ENCODE measurements at regions not wholly inside any gene's neighbourhood (a gene's known extent, or its start where the extent isn't known, plus 50 kb on each side); places are given as distances from the start of the nearest gene placed in this dataset.

- Histone ChIP-seq H3K4me3 (replicated peaks in 1 of 3) (no peak overlapping the region), H3K27me3 (no peaks in the 10 kb centered on the region), H3K27ac (no peak overlapping the region), H3K9me3 (no peaks in the 10 kb centered on the region), H3K36me3 (no peaks in the 10 kb centered on the region), H3K4me1 (peaks cover 0 to 4% of the 10 kb centered on the region in 2 donors)
- TF ChIP-seq CTCF (IDR thresholded peaks at IDR 0.05) (no peak), POLR2A (IDR thresholded peaks at IDR 0.05) (no peak)
- DNase-seq, result no peak
- intact Hi-C loops (cut with DNase I), result no loop called here
Measured at GRCh38 chr5:118257066-118257465, 731.3 kb downstream of the DTWD2 start.

- intact Hi-C loops (cut with DNase I), result no loop called here
- TF ChIP-seq POLR2A (IDR thresholded peaks at IDR 0.05) (no peak), CTCF (IDR thresholded peaks at IDR 0.05) (no peak)
- Histone ChIP-seq H3K27me3 (no peaks in the 10 kb centered on the region), H3K36me3 (no peaks in the 10 kb centered on the region), H3K27ac (no peak overlapping the region), H3K9me3 (no peaks in the 10 kb centered on the region), H3K4me1 (peaks cover 0 to 4% of the 10 kb centered on the region in 2 donors), H3K4me3 (replicated peaks in 1 of 3) (no peak overlapping the region)
- WGBS, 2 donors, result 64 to 73% methylated on average over 2 of the region's 2 CpGs
- DNase-seq, result no peak
Measured at GRCh38 chr5:118253225-118254061, 734.9 kb downstream of the DTWD2 start.

GRCh38 chr5:118249386-118249785 lies 739.0 kb downstream of the DTWD2 start:
- Histone ChIP-seq H3K36me3 (no peaks in the 10 kb centered on the region), H3K27me3 (no peaks in the 10 kb centered on the region), H3K4me3 (replicated peaks in 1 of 3) (no peak overlapping the region), H3K9me3 (no peaks in the 10 kb centered on the region), H3K4me1 (peaks cover 0 to 4% of the 10 kb centered on the region in 2 donors), H3K27ac (no peak overlapping the region)
- TF ChIP-seq POLR2A (IDR thresholded peaks at IDR 0.05), result no peak
- TF ChIP-seq CTCF (IDR thresholded peaks at IDR 0.05), result no peak
- 85 to 92% methylated on average over 2 of the region's 2 CpGs for WGBS, 2 donors
- no peak for DNase-seq
- intact Hi-C loops (cut with DNase I), result no loop called here

- H3K27me3 ChIP-seq, result no peaks in the 10 kb centered on the region
- no peak overlapping the region for H3K27ac ChIP-seq
- no peaks in the 10 kb centered on the region for H3K4me1 ChIP-seq
- WGBS, 2 donors, result 88 to 91% methylated on average over 4 of the region's 4 CpGs
- no peaks in the 10 kb centered on the region for H3K9me3 ChIP-seq
- DNase-seq, result no peak
- TF ChIP-seq POLR2A (IDR thresholded peaks at IDR 0.05) (no peak), CTCF (IDR thresholded peaks at IDR 0.05) (no peak)
- intact Hi-C loops (cut with DNase I), result no loop called here
- no peak overlapping the region for H3K4me3 ChIP-seq (replicated peaks in 1 of 3)
- no peaks in the 10 kb centered on the region for H3K36me3 ChIP-seq
Measured at GRCh38 chr5:118247458-118247857, 740.9 kb downstream of the DTWD2 start.

GRCh38 chr5:118243613-118244012 lies 744.7 kb downstream of the DTWD2 start:
- no peaks in the 10 kb centered on the region for H3K27me3 ChIP-seq
- H3K36me3 ChIP-seq, result no peaks in the 10 kb centered on the region
- H3K27ac ChIP-seq, result no peak overlapping the region
- TF ChIP-seq POLR2A (IDR thresholded peaks at IDR 0.05) (no peak), CTCF (IDR thresholded peaks at IDR 0.05) (no peak)
- no peaks in the 10 kb centered on the region for H3K4me1 ChIP-seq
- WGBS, 2 donors, result 84 to 88% methylated on average over 2 of the region's 2 CpGs
- H3K9me3 ChIP-seq, result no peaks in the 10 kb centered on the region
- intact Hi-C loops (cut with DNase I), result no loop called here
- DNase-seq, result no peak
- H3K4me3 ChIP-seq (replicated peaks in 1 of 3), result no peak overlapping the region

Data from thyroid gland (tissue), 4 donors.